Spleen (tissue), 7 donors: ENCODE measurements at regions not wholly inside any gene's neighbourhood (a gene's known extent, or its start where the extent isn't known, plus 50 kb on each side); places are given as distances from the start of the nearest gene placed in this dataset.

Experiments used
- POLR2A ChIP-seq, 3 donors: fragments of 450-650 bp; IDR thresholded peaks; one replicate each; pipeline ENCODE4 v1.5.1; 2017; ENCODE audit warnings: antibody characterized with exemption in 3 of 3, mild to moderate bottlenecking in 1 of 3
- POLR2AphosphoS5 ChIP-seq, 3 donors: sonication (generic); formaldehyde crosslinking; IDR thresholded peaks; one replicate each; pipeline ENCODE4 v1.5.1; 2017; ENCODE audit warnings: antibody characterized with exemption in 3 of 3
- TF ChIP-seq, protein P1 (sequence below), 11 experiments: fragments of 200-600 bp in 7 of 11; fragments of 450-650 bp in 4 of 11; sonication (generic) in 4 of 11; IDR thresholded peaks in 8 of 11; conservative IDR thresholded peaks in 3 of 11; 1 replicate in 7 of 11; 2 replicates in 4 of 11; pipeline versions ENCODE4 v1.4.0 to v1.8.0; 2016 to 2021; ENCODE audit warnings: antibody characterized with exemption in 11 of 11, inconsistent platforms in 4 of 11, mild to moderate bottlenecking in 1 of 11
- donor health status: DM: no; HTN: no; CAD: no; lungs with moderate emphysema.
- donor health status: DM: no; HTN: no; CAD: no.
- donor health status: DM: no; HTN: no; CAD: no.

- TF ChIP-seq, protein P1, sequence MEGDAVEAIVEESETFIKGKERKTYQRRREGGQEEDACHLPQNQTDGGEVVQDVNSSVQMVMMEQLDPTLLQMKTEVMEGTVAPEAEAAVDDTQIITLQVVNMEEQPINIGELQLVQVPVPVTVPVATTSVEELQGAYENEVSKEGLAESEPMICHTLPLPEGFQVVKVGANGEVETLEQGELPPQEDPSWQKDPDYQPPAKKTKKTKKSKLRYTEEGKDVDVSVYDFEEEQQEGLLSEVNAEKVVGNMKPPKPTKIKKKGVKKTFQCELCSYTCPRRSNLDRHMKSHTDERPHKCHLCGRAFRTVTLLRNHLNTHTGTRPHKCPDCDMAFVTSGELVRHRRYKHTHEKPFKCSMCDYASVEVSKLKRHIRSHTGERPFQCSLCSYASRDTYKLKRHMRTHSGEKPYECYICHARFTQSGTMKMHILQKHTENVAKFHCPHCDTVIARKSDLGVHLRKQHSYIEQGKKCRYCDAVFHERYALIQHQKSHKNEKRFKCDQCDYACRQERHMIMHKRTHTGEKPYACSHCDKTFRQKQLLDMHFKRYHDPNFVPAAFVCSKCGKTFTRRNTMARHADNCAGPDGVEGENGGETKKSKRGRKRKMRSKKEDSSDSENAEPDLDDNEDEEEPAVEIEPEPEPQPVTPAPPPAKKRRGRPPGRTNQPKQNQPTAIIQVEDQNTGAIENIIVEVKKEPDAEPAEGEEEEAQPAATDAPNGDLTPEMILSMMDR (IDR thresholded peaks at IDR 0.05 in 8 of 11, conservative IDR thresholded peaks at IDR 0.05 in 3 of 11) = no peak
- TF ChIP-seq POLR2A (IDR thresholded peaks at IDR 0.05) = no peak
- no peak for TF ChIP-seq POLR2AphosphoS5 (IDR thresholded peaks at IDR 0.05)
Observed at GRCh38 chr5:145205546-145205945, 629.6 kb downstream of the PRELID2 start.
